WI38 (cell line): ENCODE measurements at regions not wholly inside any gene's neighbourhood (a gene's known extent, or its start where the extent isn't known, plus 50 kb on each side); places are given as distances from the start of the nearest gene placed in this dataset.
"Not testable (repeated sequence)": the region's sequence is repeated elsewhere in the genome, so short reads cannot be mapped to it uniquely, and the experiment has no call there.

Experiments
- H3K4me3 ChIP-seq: 2 replicates; pipeline ENCODE4 v1.5.1; 2011; ENCODE audit warnings: low read depth, mild to moderate bottlenecking, control low read depth, low read length
- CTCF ChIP-seq: IDR thresholded peaks from 2 replicates; pipeline ENCODE4 v1.5.1; 2012; ENCODE audit warnings: low read depth, mild to moderate bottlenecking, control low read depth, low read length

- no peak for TF ChIP-seq CTCF
- no peak overlapping the region for H3K4me3 ChIP-seq
Measured at GRCh38 chr1:164163289-164163849, 395.6 kb upstream of the PBX1 start.

- H3K4me3 ChIP-seq, result no peak overlapping the region
- no peak for TF ChIP-seq CTCF
Measured at GRCh38 chr1:164165466-164165865, 393.5 kb upstream of the PBX1 start.

GRCh38 chr1:164166454-164166853 is 392.5 kb upstream of the PBX1 start:
- not testable (repeated sequence) for H3K4me3 ChIP-seq

GRCh38 chr1:164177118-164177517 is 381.9 kb upstream of the PBX1 start:
- TF ChIP-seq CTCF, result no peak
- no peak overlapping the region for H3K4me3 ChIP-seq

GRCh38 chr1:164180824-164181223 is 378.2 kb upstream of the PBX1 start:
- no peak for TF ChIP-seq CTCF
- no peak overlapping the region for H3K4me3 ChIP-seq

GRCh38 chr1:164183854-164184635 is 374.9 kb upstream of the PBX1 start:
- TF ChIP-seq CTCF, result no peak
- no peak overlapping the region for H3K4me3 ChIP-seq

GRCh38 chr1:164186881-164187280 is 372.1 kb upstream of the PBX1 start:
- TF ChIP-seq CTCF, result no peak
- H3K4me3 ChIP-seq, result no peak overlapping the region
